H9 (cell line): ENCODE measurements at regions not wholly inside any gene's neighbourhood (a gene's known extent, or its start where the extent isn't known, plus 50 kb on each side); places are given as distances from the start of the nearest gene placed in this dataset.

Experiments
- DNase-seq: peaks from one replicate; pipeline ENCODE4 v3.0.0-alpha.2; 2017
- H2AFZ ChIP-seq: one replicate; pipeline ENCODE4 v1.6.1; 2013; ENCODE audit warnings: mild to moderate bottlenecking, low read length, control low read depth, moderate library complexity
- H2AK5ac ChIP-seq: 2 replicates; pipeline ENCODE4 v1.6.1; 2013; ENCODE audit warnings: low read length, control low read depth, mixed read lengths; ENCODE audit not compliant: insufficient read length
- H2BK120ac ChIP-seq: one replicate; pipeline ENCODE4 v1.6.1; 2013; ENCODE audit warnings: low read depth, mild to moderate bottlenecking, low read length, control low read depth, inconsistent platforms; ENCODE audit not compliant: poor library complexity, severe bottlenecking
- H2BK12ac ChIP-seq: 2 replicates; pipeline ENCODE4 v1.6.1; 2013; ENCODE audit warnings: low read length, control low read depth, mixed read lengths, low read depth; ENCODE audit not compliant: insufficient read length
- H2BK15ac ChIP-seq: 2 replicates; pipeline ENCODE4 v1.6.1; 2013; ENCODE audit warnings: low read depth, low read length, control low read depth
- H2BK20ac ChIP-seq: one replicate; pipeline ENCODE4 v1.6.1; 2013; ENCODE audit warnings: low read depth, mild to moderate bottlenecking, low read length, control low read depth, inconsistent platforms; ENCODE audit not compliant: poor library complexity, severe bottlenecking
- H2BK5ac ChIP-seq: 2 replicates; pipeline ENCODE4 v1.6.1; 2013; ENCODE audit warnings: low read length, control low read depth, mixed read lengths; ENCODE audit not compliant: insufficient read length
- H3K14ac ChIP-seq: 2 replicates; pipeline ENCODE4 v1.6.1; 2013; ENCODE audit warnings: low read length, control low read depth; ENCODE audit not compliant: insufficient read depth
- H3K18ac ChIP-seq: 2 replicates; pipeline ENCODE4 v1.6.1; 2013; ENCODE audit warnings: low read depth, mild to moderate bottlenecking, mixed read lengths, low read length, control low read depth; ENCODE audit not compliant: insufficient read length
- H3K23ac ChIP-seq: 2 replicates; pipeline ENCODE4 v1.6.1; 2013; ENCODE audit warnings: low read length, control low read depth, mixed read lengths, low read depth; ENCODE audit not compliant: insufficient read length
- H3K23me2 ChIP-seq: 2 replicates; pipeline ENCODE4 v1.6.1; 2013; ENCODE audit warnings: low read depth, mild to moderate bottlenecking, mixed read lengths, low read length, control low read depth; ENCODE audit not compliant: insufficient read length, poor library complexity, severe bottlenecking
- H3K27ac ChIP-seq: 2 replicates; pipeline ENCODE4 v1.5.1; 2013; ENCODE audit warnings: low read length, control low read depth, mixed read lengths, low read depth; ENCODE audit not compliant: insufficient read length
- H3K27me3 ChIP-seq: 2 replicates; pipeline ENCODE4 v1.6.1; 2013; ENCODE audit warnings: low read length, control low read depth, inconsistent platforms; ENCODE audit not compliant: insufficient read depth
- H3K4ac ChIP-seq: 2 replicates; pipeline ENCODE4 v1.6.1; 2013; ENCODE audit warnings: low read depth, mild to moderate bottlenecking, control low read depth, inconsistent platforms, low read length, moderate library complexity
- H3K4me1 ChIP-seq: 2 replicates; pipeline ENCODE4 v1.6.1; 2013; ENCODE audit warnings: low read length, control low read depth, inconsistent platforms; ENCODE audit not compliant: insufficient read depth
- H3K4me2 ChIP-seq: 2 replicates; pipeline ENCODE4 v1.6.1; 2013; ENCODE audit warnings: low read length, control low read depth, mixed read lengths; ENCODE audit not compliant: insufficient read length, insufficient read depth
- H3K56ac ChIP-seq: 2 replicates; pipeline ENCODE4 v1.6.1; 2013; ENCODE audit warnings: low read depth, mild to moderate bottlenecking, mixed read lengths, low read length, control low read depth; ENCODE audit not compliant: insufficient read length
- H3K79me1 ChIP-seq: 2 replicates; pipeline ENCODE4 v1.6.1; 2013; ENCODE audit warnings: low read depth, mild to moderate bottlenecking, moderate library complexity, low read length, control low read depth, inconsistent platforms; ENCODE audit not compliant: insufficient read depth, poor library complexity, severe bottlenecking
- H3K79me2 ChIP-seq: 2 replicates; pipeline ENCODE4 v1.6.1; 2013; ENCODE audit warnings: low read length, control low read depth, inconsistent platforms; ENCODE audit not compliant: insufficient read depth
- H3K9ac ChIP-seq: 2 replicates; pipeline ENCODE4 v1.6.1; 2013; ENCODE audit warnings: low read length, control low read depth, mixed read lengths; ENCODE audit not compliant: insufficient read length; ENCODE audit errors: extremely low read depth
- H3K9me3 ChIP-seq: one replicate; pipeline ENCODE4 v1.6.1; 2013; ENCODE audit warnings: low read depth, low read length, inconsistent platforms; ENCODE audit not compliant: control insufficient read depth
- H3T11ph ChIP-seq: one replicate; pipeline ENCODE4 v1.6.1; 2013; ENCODE audit warnings: mild to moderate bottlenecking, low read length, control low read depth, inconsistent platforms
- H4K20me1 ChIP-seq: one replicate; pipeline ENCODE4 v1.6.1; 2013; ENCODE audit not compliant: control insufficient read depth, insufficient read length, insufficient read depth
- H4K5ac ChIP-seq: 2 replicates; pipeline ENCODE4 v1.6.1; 2013; ENCODE audit warnings: low read depth, mild to moderate bottlenecking, mixed read lengths, low read length, control low read depth; ENCODE audit not compliant: insufficient read length
- H4K8ac ChIP-seq: replicated peaks from 2 replicates; pipeline ENCODE4 v1.6.1; 2013; ENCODE audit warnings: low read length, control low read depth, mixed read lengths, low read depth; ENCODE audit not compliant: insufficient read length
- H4K91ac ChIP-seq: 2 replicates; pipeline ENCODE4 v1.6.1; 2013; ENCODE audit warnings: low read depth, mild to moderate bottlenecking, moderate library complexity, mixed read lengths, low read length, control low read depth; ENCODE audit not compliant: insufficient read length
- H3K27ac Mint-ChIP-seq, 3 experiments: 2 replicates in 2 of 3; 3 replicates in 1 of 3; pipeline ENCODE4 v1.8.0; 2020 to 2021; ENCODE audit warnings: mixed read lengths in 3 of 3, mild to moderate bottlenecking in 1 of 3, moderate library complexity in 1 of 3
- H3K27me3 Mint-ChIP-seq: 2 replicates; pipeline ENCODE4 v1.8.0; 2021; ENCODE audit warnings: low read depth, mild to moderate bottlenecking, moderate library complexity, mixed read lengths
- H3K36me3 Mint-ChIP-seq, 3 experiments: 2 replicates in 2 of 3; 3 replicates in 1 of 3; pipeline ENCODE4 v1.8.0; 2020 to 2021; ENCODE audit warnings: low read depth in 3 of 3, mixed read lengths in 3 of 3; ENCODE audit not compliant: insufficient read depth in 1 of 3
- H3K4me1 Mint-ChIP-seq, 2 experiments: 2 replicates each; pipeline ENCODE4 v1.8.0; 2020; ENCODE audit warnings: mixed read lengths in 2 of 2
- H3K4me3 Mint-ChIP-seq, 2 experiments: 2 replicates in 1 of 2; 3 replicates in 1 of 2; pipeline ENCODE4 v1.8.0; 2020 to 2021; ENCODE audit warnings: mild to moderate bottlenecking in 2 of 2, mixed read lengths in 2 of 2, moderate library complexity in 1 of 2
- H3K9me3 Mint-ChIP-seq, 2 experiments: 2 replicates in 1 of 2; 3 replicates in 1 of 2; pipeline ENCODE4 v1.8.0; 2020; ENCODE audit warnings: mild to moderate bottlenecking in 2 of 2, mixed read lengths in 2 of 2, moderate library complexity in 1 of 2
- WGBS: extraction: QIAGEN DNeasy Blood & Tissue Kit; methylation state at CpG from one replicate; pipeline ENCODE4 v1.1.7; 2013; ENCODE audit warnings: missing lambda C conversion rate, low lambda C conversion rate, mixed read lengths; ENCODE audit not compliant: insufficient read length; ENCODE audit errors: extremely low coverage; 5-methylcytosine and 5-hydroxymethylcytosine counted together
- TF ChIP-seq, protein P1 (sequence below): fragments of 200-600 bp; sonication (generic); conservative IDR thresholded peaks from 3 replicates; pipeline ENCODE4 v1.8.0; 2021; ENCODE audit warnings: antibody characterized with exemption, mild to moderate bottlenecking

DNA sequence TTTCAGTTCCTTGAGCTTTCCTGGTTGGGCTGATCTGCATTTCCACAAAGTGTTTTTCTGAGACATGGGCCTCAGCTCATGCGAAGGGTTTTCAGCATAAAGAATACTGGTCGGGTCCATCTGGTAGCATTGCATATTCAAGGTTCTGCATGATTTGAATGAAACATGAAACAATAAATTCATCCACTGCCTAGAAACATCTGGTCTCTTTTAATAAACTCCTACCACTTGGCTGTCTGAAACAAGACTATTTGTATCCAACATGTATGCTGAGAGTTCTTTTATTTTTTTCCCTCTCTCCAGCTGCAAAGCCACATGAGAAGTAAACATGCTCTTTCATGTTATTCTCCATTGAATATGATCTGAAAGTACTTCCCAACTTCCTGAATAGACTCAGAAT, 314.9 kb upstream of the SOX11 start:
- WGBS, result no CpG with 5 or more reads among the region's 2 CpGs
- Histone ChIP-seq H3K4me1 (peaks cover 2% of the 10 kb centered on the region; the same call in 1 of the 2 replicates), H2AFZ (no peak overlapping the region), H3K27me3 (no peaks in the 10 kb centered on the region), H3K23me2 (no peaks in the 10 kb centered on the region), H3K9me3 (no peaks in the 10 kb centered on the region), H3T11ph (no peak overlapping the region), H3K23ac (no peak overlapping the region), H3K14ac (no peak overlapping the region), H3K79me2 (no peaks in the 10 kb centered on the region), H3K27ac (no peak overlapping the region), H3K4me2 (no peak overlapping the region), H3K4ac (no peak overlapping the region), H4K5ac (no peak overlapping the region), H4K8ac (no peak overlapping the region), H2BK12ac (no peak overlapping the region), H3K79me1 (no peaks in the 10 kb centered on the region), H2AK5ac (no peak overlapping the region), H3K18ac (no peak overlapping the region), H4K20me1 (no peaks in the 10 kb centered on the region), H3K56ac (no peak overlapping the region), H2BK20ac (no peak overlapping the region), H4K91ac (no peak overlapping the region), H2BK120ac (no peak overlapping the region), H2BK15ac (no peak overlapping the region), H3K9ac (no peak overlapping the region), H2BK5ac (no peak overlapping the region)
- H3K4me3 Mint-ChIP-seq, result no peak overlapping the region
- no peaks in the 10 kb centered on the region; a peak in 1 of 5 replicates for H3K9me3 Mint-ChIP-seq
- TF ChIP-seq, protein P1, sequence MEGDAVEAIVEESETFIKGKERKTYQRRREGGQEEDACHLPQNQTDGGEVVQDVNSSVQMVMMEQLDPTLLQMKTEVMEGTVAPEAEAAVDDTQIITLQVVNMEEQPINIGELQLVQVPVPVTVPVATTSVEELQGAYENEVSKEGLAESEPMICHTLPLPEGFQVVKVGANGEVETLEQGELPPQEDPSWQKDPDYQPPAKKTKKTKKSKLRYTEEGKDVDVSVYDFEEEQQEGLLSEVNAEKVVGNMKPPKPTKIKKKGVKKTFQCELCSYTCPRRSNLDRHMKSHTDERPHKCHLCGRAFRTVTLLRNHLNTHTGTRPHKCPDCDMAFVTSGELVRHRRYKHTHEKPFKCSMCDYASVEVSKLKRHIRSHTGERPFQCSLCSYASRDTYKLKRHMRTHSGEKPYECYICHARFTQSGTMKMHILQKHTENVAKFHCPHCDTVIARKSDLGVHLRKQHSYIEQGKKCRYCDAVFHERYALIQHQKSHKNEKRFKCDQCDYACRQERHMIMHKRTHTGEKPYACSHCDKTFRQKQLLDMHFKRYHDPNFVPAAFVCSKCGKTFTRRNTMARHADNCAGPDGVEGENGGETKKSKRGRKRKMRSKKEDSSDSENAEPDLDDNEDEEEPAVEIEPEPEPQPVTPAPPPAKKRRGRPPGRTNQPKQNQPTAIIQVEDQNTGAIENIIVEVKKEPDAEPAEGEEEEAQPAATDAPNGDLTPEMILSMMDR, result no peak
- no peak for DNase-seq
- H3K27ac Mint-ChIP-seq, result no peak overlapping the region
- peaks cover 26 to 30% of the 10 kb centered on the region in 2 experiments for H3K4me1 Mint-ChIP-seq
- no peaks in the 10 kb centered on the region; a peak in 1 of 7 replicates for H3K36me3 Mint-ChIP-seq
- H3K27me3 Mint-ChIP-seq, result no peaks in the 10 kb centered on the region
